Left hindlimb (tissue), 1 donor: ENCODE measurements at regions not wholly inside any gene's neighbourhood (a gene's known extent, or its start where the extent isn't known, plus 50 kb on each side); places are given as distances from the start of the nearest gene placed in this dataset.

Experiments used
- DNase-seq: peaks from one replicate; pipeline ENCODE4 v3.0.0-alpha.2; 2018

- DNase-seq: no peak
Observed at GRCh38 chr2:67662222-67662621, 265.1 kb downstream of the ETAA1 start.

DNA sequence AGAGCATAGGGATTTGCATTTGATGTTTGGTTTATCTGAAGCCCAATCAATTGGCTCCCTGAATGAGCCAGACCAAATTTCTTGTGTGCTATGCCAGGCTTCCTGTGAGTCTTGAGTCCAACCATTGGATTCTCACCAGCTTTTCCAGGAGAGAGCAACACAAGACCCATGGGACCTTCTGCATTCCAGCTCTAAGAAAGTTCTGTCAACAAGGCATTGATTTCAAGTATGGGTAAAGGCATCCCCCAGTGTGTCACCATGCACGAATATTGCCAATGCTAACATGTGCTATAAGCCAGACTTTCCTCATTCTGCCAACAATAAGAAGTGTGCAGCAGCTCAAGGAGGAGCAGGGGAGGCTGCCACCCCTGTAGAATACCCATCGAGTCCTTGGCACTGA, 266.6 kb downstream of the ETAA1 start:
- DNase-seq: no peak

DNA sequence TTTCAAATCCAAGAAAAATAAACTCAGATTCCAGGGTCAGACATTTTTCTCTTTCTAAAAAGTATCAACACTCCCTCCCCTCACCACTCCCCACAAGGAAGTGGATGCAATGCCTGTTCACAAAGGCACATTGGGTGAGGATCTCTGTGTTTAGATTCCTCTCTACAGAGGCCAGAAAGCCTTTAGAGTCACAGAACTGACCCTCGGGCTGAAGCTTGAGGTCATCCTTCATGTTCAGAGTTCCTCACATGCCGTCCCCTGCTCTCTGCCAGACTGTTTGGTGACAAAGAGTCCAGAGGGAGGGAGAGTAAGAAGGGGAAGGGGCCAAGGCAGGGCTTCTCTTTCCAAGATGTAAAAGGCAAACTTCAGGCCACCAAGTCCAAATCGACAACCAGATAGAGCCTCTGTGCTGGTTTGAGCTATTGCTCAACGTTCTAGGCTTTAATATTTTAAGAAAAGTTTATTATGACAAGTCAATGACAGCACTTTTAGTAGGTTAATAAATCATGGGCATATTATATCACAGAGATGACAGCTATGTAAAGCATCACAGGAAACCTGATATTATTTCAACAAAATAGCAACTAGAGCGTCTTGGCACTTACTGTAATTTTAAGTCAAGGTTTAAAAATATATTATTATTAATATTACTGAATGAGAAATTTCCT, 269.4 kb downstream of the ETAA1 start:
- DNase-seq: no peak

GRCh38 chr2:67667054-67667908, 270.1 kb downstream of the ETAA1 start:
- no peak for DNase-seq

DNA sequence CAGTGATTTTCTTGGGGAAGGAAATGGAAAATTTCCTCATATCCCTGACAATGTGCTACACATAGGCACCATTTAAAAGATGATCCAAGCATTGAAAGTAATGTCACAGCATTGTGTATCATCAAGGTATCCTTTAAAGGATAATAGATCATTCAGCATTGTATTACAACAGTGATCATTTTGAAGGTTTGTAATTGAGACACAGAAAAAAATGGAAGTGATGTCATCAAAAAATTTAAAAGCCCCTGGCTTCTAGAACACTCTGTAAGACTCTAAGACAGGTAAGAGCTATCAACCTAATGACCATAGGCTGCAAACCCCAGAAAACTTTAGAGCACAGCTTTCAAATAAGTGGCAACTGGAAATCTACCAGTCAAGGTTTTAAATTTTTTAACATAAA, 271.4 kb downstream of the ETAA1 start:
- no peak for DNase-seq

- DNase-seq: no peak
Observed at GRCh38 chr2:67669168-67669567, 272.0 kb downstream of the ETAA1 start.

GRCh38 chr2:67669766-67670165, 272.6 kb downstream of the ETAA1 start:
- no peak for DNase-seq

GRCh38 chr2:67670747-67671183, 273.6 kb downstream of the ETAA1 start:
- DNase-seq: no peak

- DNase-seq: no peak
Observed at GRCh38 chr2:67671464-67672450, 274.6 kb downstream of the ETAA1 start.

DNA sequence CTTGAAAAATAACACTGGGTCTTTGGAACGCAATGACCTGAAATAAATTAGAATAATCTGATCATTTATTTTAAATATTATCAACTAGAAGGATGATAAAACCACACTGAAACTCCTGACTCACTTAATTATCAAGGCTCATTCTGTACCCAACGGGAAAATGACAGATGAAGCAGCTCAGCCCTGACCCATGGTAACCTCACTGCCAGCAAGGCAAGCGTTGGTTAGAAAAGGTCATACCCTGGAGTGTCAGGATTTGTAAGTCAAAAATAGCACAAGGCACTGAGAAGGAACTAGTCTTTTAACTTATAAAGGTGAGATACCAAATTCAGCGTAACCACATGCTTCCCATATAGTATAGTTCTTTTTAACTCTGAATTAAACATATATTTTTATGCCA, 277.5 kb downstream of the ETAA1 start:
- no peak for DNase-seq

DNA sequence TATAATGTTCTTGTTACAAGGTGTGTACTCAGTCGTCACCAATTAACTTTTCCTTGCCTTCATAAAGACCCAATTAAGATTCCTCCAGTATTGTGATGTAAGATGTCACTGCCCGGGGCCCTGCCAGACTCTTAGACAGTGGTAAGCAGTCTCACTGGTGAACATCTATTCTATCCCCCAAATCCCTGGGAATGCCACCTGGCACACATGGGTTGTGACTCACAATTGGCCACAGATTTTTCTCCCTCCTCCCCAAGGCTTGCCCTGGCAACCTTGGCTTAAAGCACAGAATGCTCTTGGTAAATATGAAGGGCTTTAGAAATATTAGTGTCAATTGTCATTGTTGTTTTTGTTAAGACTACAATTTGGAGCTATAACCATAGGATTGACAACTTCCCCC, 287.9 kb downstream of the ETAA1 start:
- no peak for DNase-seq

DNA sequence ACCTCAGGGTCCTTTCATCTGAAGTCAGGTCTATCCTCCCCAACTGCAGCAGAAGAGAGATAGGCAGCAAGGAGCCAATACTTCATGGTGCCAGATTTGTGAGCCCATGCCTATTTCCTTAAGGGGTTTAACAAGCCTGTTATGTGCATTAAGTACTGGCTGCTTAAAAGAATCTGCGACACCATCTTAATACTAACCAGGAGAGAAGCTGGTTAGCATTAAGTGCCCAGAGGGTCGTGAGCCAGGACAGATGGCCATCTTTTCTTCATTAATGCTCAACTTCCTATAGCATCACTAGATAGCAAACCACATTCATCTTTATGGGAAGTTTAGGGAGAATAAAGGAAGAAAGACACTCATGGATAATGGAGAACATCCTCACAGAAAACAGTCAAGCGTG, 289.1 kb downstream of the ETAA1 start:
- no peak for DNase-seq

DNA sequence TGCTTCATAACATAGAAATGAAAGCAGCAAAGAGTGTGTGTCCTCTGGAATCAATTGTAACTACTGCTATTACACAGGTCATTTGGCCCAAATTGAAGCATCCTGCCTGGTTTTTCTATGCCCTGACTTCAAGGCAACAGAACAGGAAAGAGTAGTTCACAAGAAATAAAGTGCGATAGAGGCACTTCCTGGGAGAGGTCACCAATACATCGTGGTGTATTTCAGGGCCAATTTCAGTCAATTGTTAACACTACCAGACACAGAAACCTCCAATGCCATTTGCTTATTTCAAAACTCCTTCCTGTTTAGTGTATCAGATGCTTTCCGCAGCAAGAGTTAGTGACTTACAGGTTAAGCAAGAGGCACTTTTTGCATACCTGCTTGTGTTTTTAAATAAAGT, 292.1 kb downstream of the ETAA1 start:
- no peak for DNase-seq

GRCh38 chr2:67689651-67690050, 292.5 kb downstream of the ETAA1 start:
- DNase-seq: no peak

GRCh38 chr2:67694445-67694844, 297.3 kb downstream of the ETAA1 start:
- no peak for DNase-seq

- no peak for DNase-seq
Observed at GRCh38 chr2:67701011-67701410, 303.9 kb downstream of the ETAA1 start.

DNA sequence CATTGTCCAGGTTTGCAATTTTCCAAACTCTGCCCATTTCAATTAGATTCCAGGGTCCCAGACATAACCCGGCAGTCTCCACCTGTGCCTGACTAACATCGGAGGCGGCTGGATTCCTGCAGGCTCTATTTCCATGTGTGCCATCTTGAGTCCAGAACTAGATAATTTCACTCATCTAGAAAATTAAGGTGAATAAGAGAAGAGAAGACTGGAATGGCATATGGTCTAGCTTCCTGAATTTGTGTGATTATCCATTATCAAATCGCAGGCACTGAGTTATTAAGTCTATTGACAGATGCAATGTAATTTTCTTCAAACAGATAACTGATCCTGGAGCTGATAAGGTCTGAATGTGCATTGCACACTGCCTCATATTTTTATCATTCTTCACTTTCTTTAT, 305.2 kb downstream of the ETAA1 start:
- DNase-seq: no peak

- DNase-seq: no peak
Observed at GRCh38 chr2:67702937-67703336, 305.8 kb downstream of the ETAA1 start.

DNA sequence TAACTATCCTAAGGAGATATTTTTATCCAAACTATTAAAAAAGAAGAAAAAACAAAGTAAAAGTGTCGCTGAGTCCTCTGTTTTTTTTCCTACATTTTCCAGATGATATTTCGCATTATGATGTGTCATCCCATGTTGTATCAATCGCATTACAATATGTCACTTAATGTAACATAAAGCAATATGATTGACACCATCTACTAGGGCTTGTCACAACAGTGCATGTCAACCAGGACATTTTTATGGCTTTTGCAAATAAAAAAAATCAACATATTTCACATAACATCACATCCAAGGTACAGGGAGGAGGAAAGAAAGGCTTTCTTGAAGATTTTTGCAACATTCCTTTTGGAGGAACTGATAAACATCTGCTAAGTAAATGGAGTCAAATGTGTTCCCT, 308.9 kb downstream of the ETAA1 start:
- DNase-seq: no peak

DNA sequence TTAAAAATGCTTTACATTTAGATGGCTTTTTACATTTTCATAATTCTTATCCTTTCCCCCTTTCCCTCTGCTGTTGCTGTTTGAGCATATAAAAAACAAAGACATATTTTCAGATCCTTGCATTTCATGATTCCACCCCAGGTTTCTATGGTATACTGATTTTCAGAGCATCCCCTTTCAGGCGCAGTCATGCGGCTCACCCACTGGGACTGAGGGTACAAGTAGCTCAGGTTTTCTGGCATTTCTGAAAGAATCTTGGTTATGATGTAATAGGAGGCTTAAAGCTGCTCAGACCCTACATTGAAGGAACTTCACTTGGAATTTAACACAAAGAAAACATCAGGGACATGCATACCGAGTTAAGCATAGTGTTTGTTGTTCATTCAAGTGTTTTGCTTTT, 310.8 kb downstream of the ETAA1 start:
- no peak for DNase-seq

- no peak for DNase-seq
Observed at GRCh38 chr2:67709835-67710234, 312.7 kb downstream of the ETAA1 start.

GRCh38 chr2:67712484-67712883, 315.4 kb downstream of the ETAA1 start:
- no peak for DNase-seq

GRCh38 chr2:67713376-67713775, 316.2 kb downstream of the ETAA1 start:
- DNase-seq: no peak
